Ectodermal cell (in vitro differentiated cells): ENCODE measurements at regions not wholly inside any gene's neighbourhood (a gene's known extent, or its start where the extent isn't known, plus 50 kb on each side); places are given as distances from the start of the nearest gene placed in this dataset.

Experiments
- H3K27ac ChIP-seq: 2 replicates; pipeline ENCODE4 v1.7.0; 2013; ENCODE audit warnings: mild to moderate bottlenecking, low read depth, low read length; ENCODE audit not compliant: insufficient read depth, poor library complexity, severe bottlenecking
- H3K27me3 ChIP-seq: 2 replicates; pipeline ENCODE4 v1.7.0; 2013; ENCODE audit warnings: mild to moderate bottlenecking, low read length; ENCODE audit not compliant: insufficient read depth, control insufficient read depth, poor library complexity, severe bottlenecking
- H3K36me3 ChIP-seq: one replicate; pipeline ENCODE4 v1.7.0; 2013; ENCODE audit warnings: low read length; ENCODE audit not compliant: control insufficient read depth, insufficient read depth
- H3K4me1 ChIP-seq: one replicate; pipeline ENCODE4 v1.7.0; 2013; ENCODE audit warnings: low read length; ENCODE audit not compliant: control insufficient read depth, insufficient read depth
- H3K4me3 ChIP-seq: 2 replicates; pipeline ENCODE4 v1.7.0; 2013; ENCODE audit warnings: low read depth, low read length, control low read depth; ENCODE audit not compliant: insufficient read depth
- H3K9me3 ChIP-seq: 2 replicates; pipeline ENCODE4 v1.7.0; 2013; ENCODE audit warnings: mild to moderate bottlenecking, low read length, moderate library complexity; ENCODE audit not compliant: control insufficient read depth
- WGBS, 2 experiments: methylation state at CpG; one replicate each; pipeline ENCODE4 v1.1.7; 2013; ENCODE audit warnings: missing lambda C conversion rate in 2 of 2; 5-methylcytosine and 5-hydroxymethylcytosine counted together

GRCh38 chr12:125206711-125207110, 141.5 kb downstream of the AACS start:
- WGBS, 2 experiments = 87 to 91% methylated on average over 9 of the region's 9 CpGs
- H3K27ac ChIP-seq = no peak overlapping the region
- H3K9me3 ChIP-seq = no peaks in the 10 kb centered on the region
- H3K36me3 ChIP-seq = no peaks in the 10 kb centered on the region
- H3K27me3 ChIP-seq = no peaks in the 10 kb centered on the region
- peaks cover 18% of the 10 kb centered on the region for H3K4me1 ChIP-seq
- no peak overlapping the region for H3K4me3 ChIP-seq

DNA sequence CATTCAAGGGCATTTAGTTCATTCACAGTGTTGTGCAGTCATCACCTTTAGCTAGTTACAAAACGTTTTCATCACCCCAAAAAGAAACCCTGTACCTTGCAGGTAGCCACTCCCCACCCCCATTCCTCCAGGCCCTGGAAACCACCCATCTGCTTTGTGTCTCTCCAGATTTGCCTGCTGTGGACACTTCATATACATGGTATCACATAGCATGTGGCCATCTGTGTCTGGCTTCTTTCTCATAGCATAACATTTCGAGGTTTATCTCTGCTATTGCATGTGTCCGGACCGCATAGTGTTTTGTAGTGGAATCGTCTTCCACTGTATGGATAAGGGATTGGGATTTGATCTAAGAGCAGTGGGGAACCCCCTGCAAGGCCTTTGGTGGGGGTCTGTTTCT, 143.1 kb downstream of the AACS start:
- 82 to 88% methylated on average over 5 of the region's 5 CpGs for WGBS, 2 experiments
- no peaks in the 10 kb centered on the region for H3K36me3 ChIP-seq
- no peaks in the 10 kb centered on the region for H3K27me3 ChIP-seq
- no peaks in the 10 kb centered on the region for H3K9me3 ChIP-seq
- H3K4me1 ChIP-seq = peaks cover 18% of the 10 kb centered on the region
- no peak overlapping the region for H3K4me3 ChIP-seq
- peak overlapping the region; percentile 82 for H3K27ac ChIP-seq

DNA sequence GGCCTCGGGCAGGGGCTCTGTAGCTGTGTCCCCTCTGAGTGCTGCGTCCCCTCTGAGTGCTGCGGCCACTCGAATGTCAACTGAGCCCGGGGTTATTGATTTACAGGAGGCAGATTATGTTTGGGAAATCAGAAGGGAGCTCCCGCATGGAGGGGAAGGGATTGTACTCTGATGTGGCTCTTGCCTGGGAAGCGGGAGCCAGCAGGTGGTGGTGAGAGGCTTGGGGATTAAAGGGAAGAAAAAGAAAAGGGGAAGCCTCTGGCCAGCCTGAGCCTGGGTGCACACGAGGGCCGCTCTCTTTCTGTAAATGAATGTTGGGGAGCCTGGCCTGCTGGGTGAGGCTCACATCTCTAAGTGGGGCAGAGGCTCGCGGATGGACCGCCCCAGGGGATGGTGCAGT, 143.7 kb downstream of the AACS start:
- H3K9me3 ChIP-seq = no peaks in the 10 kb centered on the region
- peak overlapping the region; percentile 8 for H3K4me3 ChIP-seq
- no peaks in the 10 kb centered on the region for H3K36me3 ChIP-seq
- peaks cover 18% of the 10 kb centered on the region for H3K4me1 ChIP-seq
- 20 to 21% methylated on average over 12 of the region's 12 CpGs for WGBS, 2 experiments
- peak overlapping the region; percentile 82 for H3K27ac ChIP-seq
- no peaks in the 10 kb centered on the region for H3K27me3 ChIP-seq

GRCh38 chr12:125210104-125210755, 145.0 kb downstream of the AACS start:
- WGBS, 2 experiments = 88 to 90% methylated on average over 8 of the region's 8 CpGs
- no peaks in the 10 kb centered on the region for H3K27me3 ChIP-seq
- no peak overlapping the region for H3K27ac ChIP-seq
- no peak overlapping the region for H3K4me3 ChIP-seq
- H3K4me1 ChIP-seq = peaks cover 18% of the 10 kb centered on the region
- H3K9me3 ChIP-seq = no peaks in the 10 kb centered on the region
- no peaks in the 10 kb centered on the region for H3K36me3 ChIP-seq

GRCh38 chr12:125211464-125211863, 146.2 kb downstream of the AACS start:
- Histone ChIP-seq H3K4me3 (no peak overlapping the region), H3K36me3 (no peaks in the 10 kb centered on the region), H3K27me3 (no peaks in the 10 kb centered on the region), H3K4me1 (peaks cover 14% of the 10 kb centered on the region), H3K27ac (no peak overlapping the region), H3K9me3 (no peaks in the 10 kb centered on the region)
- WGBS, 2 experiments = 92% methylated on average over 7 of the region's 7 CpGs

DNA sequence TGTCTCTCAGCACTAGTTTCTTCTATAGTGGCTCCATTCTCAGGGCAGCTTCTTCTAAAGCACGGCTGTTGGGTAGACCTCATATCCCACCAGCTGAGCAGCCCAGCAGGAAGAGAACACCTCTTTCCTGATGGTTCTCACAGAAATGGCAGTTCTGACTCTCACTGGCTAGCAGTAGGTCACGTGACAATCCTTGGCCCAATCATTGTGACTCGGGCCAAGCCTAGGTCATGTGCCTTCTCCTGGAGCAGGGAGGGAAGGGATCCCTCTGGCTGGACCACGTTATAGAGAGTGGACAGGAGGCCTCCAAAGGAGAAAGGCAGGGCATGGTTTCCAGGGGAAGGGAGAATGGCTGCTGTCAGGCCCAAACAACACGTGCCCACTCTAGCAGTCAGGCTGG, 149.1 kb downstream of the AACS start:
- Histone ChIP-seq H3K9me3 (no peaks in the 10 kb centered on the region), H3K4me3 (no peak overlapping the region), H3K27me3 (no peaks in the 10 kb centered on the region), H3K36me3 (no peaks in the 10 kb centered on the region), H3K4me1 (peaks cover 4% of the 10 kb centered on the region), H3K27ac (no peak overlapping the region)
- WGBS, 2 experiments = 95 to 96% methylated on average over 5 of the region's 5 CpGs

- Histone ChIP-seq H3K27me3 (no peaks in the 10 kb centered on the region), H3K4me3 (no peak overlapping the region), H3K9me3 (no peaks in the 10 kb centered on the region), H3K4me1 (no peaks in the 10 kb centered on the region), H3K27ac (no peak overlapping the region), H3K36me3 (no peaks in the 10 kb centered on the region)
- WGBS, 2 experiments = 92% methylated on average over 14 of the region's 14 CpGs
These were observed 151.5 kb downstream of the AACS start for GRCh38 chr12:125216756-125217155.

GRCh38 chr12:125217308-125217707, 152.1 kb downstream of the AACS start:
- Histone ChIP-seq H3K36me3 (no peaks in the 10 kb centered on the region), H3K4me3 (no peak overlapping the region), H3K4me1 (no peaks in the 10 kb centered on the region), H3K27me3 (no peaks in the 10 kb centered on the region), H3K9me3 (no peaks in the 10 kb centered on the region), H3K27ac (no peak overlapping the region)
- WGBS, 2 experiments = 74 to 79% methylated on average over 5 of the region's 5 CpGs

- WGBS, 2 experiments = 92 to 93% methylated on average over 4 of the region's 4 CpGs
- Histone ChIP-seq H3K9me3 (no peaks in the 10 kb centered on the region), H3K4me3 (no peak overlapping the region), H3K27me3 (no peaks in the 10 kb centered on the region), H3K4me1 (no peaks in the 10 kb centered on the region), H3K36me3 (no peaks in the 10 kb centered on the region), H3K27ac (no peak overlapping the region)
These were observed 153.7 kb downstream of the AACS start for GRCh38 chr12:125218952-125219351.

GRCh38 chr12:125220404-125221273, 155.4 kb downstream of the AACS start:
- 91 to 92% methylated on average over 16 of the region's 16 CpGs for WGBS, 2 experiments
- no peaks in the 10 kb centered on the region for H3K27me3 ChIP-seq
- no peaks in the 10 kb centered on the region for H3K36me3 ChIP-seq
- no peaks in the 10 kb centered on the region for H3K9me3 ChIP-seq
- no peaks in the 10 kb centered on the region for H3K4me1 ChIP-seq
- no peak overlapping the region for H3K27ac ChIP-seq
- no peak overlapping the region for H3K4me3 ChIP-seq
